ENCODE measurements at regions not wholly inside any gene's neighbourhood (a gene's known extent, or its start where the extent isn't known, plus 50 kb on each side); places are given as distances from the start of the nearest gene placed in this dataset.

GRCh38 chr6:100134703-100135102 lies 140.7 kb upstream of the MCHR2 start (continued):
- TF ChIP-seq TBL1XR1 (IDR thresholded peaks at IDR 0.05; ENCODE audit: low read depth, low read length) (no peak), IRF5 (IDR thresholded peaks at IDR 0.05; ENCODE audit: borderline replicate concordance) (no peak), REST (IDR thresholded peaks at IDR 0.05; ENCODE audit: low read depth, low read length) (no peak), CREB1 (IDR thresholded peaks at IDR 0.05; ENCODE audit: low read depth) (no peak), ASH2L (IDR thresholded peaks at IDR 0.05; ENCODE audit: borderline replicate concordance, low read depth) (no peak), PML (IDR thresholded peaks at IDR 0.05; ENCODE audit: low read length) (no peak)

GRCh38 chr6:100134297-100134696 lies 140.3 kb upstream of the MCHR2 start:
- in situ Hi-C loops (cut with MboI) (no loop called here), intact Hi-C loops (cut with micrococcal nuclease; ENCODE audit: unreplicated experiment) (no loop called here)
- no peak overlapping the region for H3K9ac ChIP-seq (ENCODE audit: control insufficient read depth, insufficient read depth, low read length)
- H3K79me2 ChIP-seq (ENCODE audit: control insufficient read depth, insufficient read depth, low read length): no peaks in the 10 kb centered on the region
- ChIA-PET RAD21 (ENCODE audit: unreplicated experiment) (interaction anchor here (0.6 kb wide), 1 partner anchor 136 kb away, joined by 4 read pairs; no protein-coding TSS in a partner anchor), POLR2A (interaction anchor here (0.7 kb wide), 1 partner anchor 579 kb away, joined by 9 read pairs; no protein-coding TSS in a partner anchor), SMC1A (ENCODE audit: uncharacterized antibody, unreplicated experiment) (no interaction called here), CTCF (no interaction called here)
- no TSS peak for BruUV-seq (replicated peaks)
- WGBS (ENCODE audit: insufficient coverage, insufficient replicate concordance, low lambda C conversion rate, missing lambda C conversion rate): 19% methylated on average over 2 of the region's 2 CpGs
- H3K36me3 ChIP-seq (ENCODE audit: control insufficient read depth in 2 of 2, insufficient read depth in 2 of 2, low read length in 1 of 2): no peaks in the 10 kb centered on the region
- no peak overlapping the region for H3K4me2 ChIP-seq (ENCODE audit: control insufficient read depth, insufficient read depth)
- no peaks in the 10 kb centered on the region for H3K9me3 ChIP-seq (replicated peaks; ENCODE audit: control insufficient read depth, insufficient read depth, low read length)
- H3K4me3 ChIP-seq: no peak overlapping the region
- H3K27ac ChIP-seq (ENCODE audit: control insufficient read depth, insufficient read depth): no peak overlapping the region
- H3K4me1 ChIP-seq (ENCODE audit: control insufficient read depth, insufficient read depth, low read length): no peaks in the 10 kb centered on the region
- ATAC-seq: no peak
- no peak for FAIRE-seq
- H4K20me1 ChIP-seq (ENCODE audit: control insufficient read depth, insufficient read depth): no peaks in the 10 kb centered on the region
- H2AFZ ChIP-seq (ENCODE audit: control insufficient read depth, low read depth, low read length): no peak overlapping the region
- no peak for DNase-seq (ENCODE audit: low read depth, low spot score)
- no peaks in the 10 kb centered on the region for H3K27me3 ChIP-seq (replicated peaks in 1 of 2; ENCODE audit: control insufficient read depth in 2 of 2, insufficient read depth in 2 of 2, low read length in 1 of 2)
- TF ChIP-seq TBL1XR1 (IDR thresholded peaks at IDR 0.05; ENCODE audit: low read depth, low read length) (no peak), NFXL1 (IDR thresholded peaks at IDR 0.05; ENCODE audit: borderline replicate concordance) (no peak), MLLT1 (IDR thresholded peaks at IDR 0.05) (no peak), ZNF274 (IDR thresholded peaks at IDR 0.05; ENCODE audit: insufficient read depth, insufficient read length) (no peak), NRF1 (conservative IDR thresholded peaks at IDR 0.05; ENCODE audit: low read depth, low read length) (no peak), CUX1 (IDR thresholded peaks at IDR 0.05; ENCODE audit: insufficient replicate concordance, low read depth, low read length) (no peak)

All from GM12878 (cell line).